HG03175 (cell line): ENCODE measurements at regions not wholly inside any gene's neighbourhood (a gene's known extent, or its start where the extent isn't known, plus 50 kb on each side); places are given as distances from the start of the nearest gene placed in this dataset.

ENCODE experiments used
- ATAC-seq: cut with Tn5 transposase; IDR thresholded peaks from one replicate; pipeline ENCODE4 v1.9.1; 2021; ENCODE audit warnings: mild to moderate bottlenecking, moderate library complexity; ENCODE audit not compliant: unreplicated experiment

DNA sequence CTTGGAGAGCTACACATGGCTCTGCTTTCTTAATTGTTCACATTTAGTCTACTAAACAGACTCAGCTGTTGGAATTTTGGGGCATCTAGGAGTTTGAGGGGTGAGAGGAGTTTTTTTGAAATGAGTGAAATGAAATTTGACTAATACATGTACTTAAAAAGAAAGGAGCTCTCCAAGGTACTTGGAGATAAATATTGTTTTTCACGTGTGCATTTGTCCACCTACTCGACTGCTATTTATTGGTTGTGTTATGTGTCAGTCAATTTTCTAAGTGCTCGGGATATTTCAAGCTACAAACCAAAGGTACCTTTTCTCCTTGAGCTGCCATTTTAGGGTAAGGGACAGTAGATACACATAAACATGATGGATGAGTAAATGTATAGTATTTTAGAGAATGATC is 697.0 kb downstream of the LIG4 start:
- no peak for ATAC-seq

DNA sequence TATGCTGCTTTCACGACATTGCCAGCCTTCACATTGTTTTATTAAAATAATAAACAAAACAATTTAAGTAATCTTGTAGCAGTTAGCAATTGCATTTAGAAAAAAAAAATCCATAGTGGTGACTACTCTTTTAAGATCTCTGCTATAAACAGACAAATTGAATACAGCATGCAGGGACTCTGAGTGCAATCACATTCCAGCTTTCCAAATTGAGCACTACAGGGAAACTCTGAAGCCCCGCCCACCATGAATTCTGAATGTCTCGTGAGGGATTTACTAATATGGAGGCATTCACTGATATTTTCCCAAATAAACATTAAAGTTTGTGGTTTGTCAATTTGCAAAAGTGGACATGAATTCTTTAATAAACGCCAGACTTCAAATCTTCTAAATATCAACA is 698.8 kb downstream of the LIG4 start:
- no peak for ATAC-seq

DNA sequence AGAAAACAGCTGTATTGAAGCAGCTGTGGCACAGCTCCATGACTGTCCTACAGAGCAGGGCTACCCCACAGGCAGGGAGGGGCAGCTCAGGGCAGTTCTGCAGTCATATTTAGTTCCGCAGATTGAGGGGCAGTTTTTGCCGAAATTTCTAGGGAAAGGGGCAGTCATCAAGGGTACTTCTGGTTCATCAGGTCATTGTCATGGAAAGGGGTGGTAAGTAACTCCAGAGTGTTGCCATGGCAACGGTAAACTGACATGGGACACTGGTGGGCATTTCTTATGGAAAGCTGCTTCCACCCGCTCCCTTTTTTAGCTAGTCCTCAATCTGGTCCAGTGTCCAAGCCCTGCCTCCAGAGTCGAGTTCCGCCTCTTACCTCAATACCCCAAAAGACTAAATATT is 702.8 kb downstream of the LIG4 start:
- ATAC-seq, result no peak

DNA sequence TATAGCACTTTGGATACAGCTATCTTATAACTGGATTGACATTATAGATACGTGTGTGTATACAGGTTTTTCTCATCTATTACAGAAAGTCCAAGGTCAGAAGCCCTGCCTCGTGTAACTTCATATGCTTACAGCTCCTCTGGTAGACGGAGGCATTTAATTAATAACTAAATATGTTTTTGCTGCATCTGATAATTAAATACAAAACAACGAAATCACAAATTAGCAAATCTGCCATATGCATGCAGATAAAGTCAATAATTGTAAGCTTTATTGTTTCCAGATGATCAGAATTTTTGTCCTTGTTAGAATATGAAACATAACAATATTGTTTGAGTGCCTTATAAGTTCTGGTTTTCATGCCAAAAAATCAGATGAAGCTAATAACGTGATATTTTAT is 717.7 kb downstream of the LIG4 start:
- no peak for ATAC-seq

DNA sequence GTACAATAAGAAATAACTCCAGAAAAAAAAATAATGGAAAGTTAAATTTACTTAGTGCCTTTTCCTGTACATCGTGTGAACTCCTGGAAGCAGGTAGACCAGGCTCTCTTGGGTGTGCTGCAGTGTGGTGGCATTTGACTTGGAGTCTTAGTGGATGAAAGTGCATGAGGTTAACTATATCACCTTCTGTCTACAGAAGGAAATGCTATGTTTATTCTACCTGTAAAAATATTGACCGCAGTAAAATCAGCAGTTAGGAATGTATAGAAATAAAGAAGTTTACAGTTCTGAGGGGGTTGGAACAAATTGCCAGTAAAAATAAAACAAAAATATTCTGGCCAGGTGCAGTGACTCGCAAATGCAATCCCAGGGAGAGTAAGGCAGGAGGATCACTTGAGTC is 722.1 kb downstream of the LIG4 start:
- ATAC-seq, result no peak

DNA sequence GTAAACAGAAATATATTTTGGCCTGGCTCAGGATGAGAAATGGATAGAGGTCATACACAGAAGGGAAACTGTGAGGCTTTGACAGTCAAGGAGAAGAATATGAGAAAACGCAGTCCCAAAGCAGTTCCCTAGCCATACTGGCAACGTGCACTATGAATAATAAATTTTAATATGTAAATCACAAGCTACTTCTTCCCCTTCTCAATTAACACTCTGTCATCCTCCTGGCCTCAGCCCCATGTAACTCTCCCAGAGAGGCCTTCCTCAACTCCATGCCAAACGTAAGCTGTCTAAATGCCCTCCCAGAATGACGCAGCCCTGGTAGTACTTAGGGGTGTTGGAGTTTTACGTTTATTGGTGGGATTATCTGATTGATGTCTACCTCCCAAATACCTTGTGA is 732.6 kb downstream of the LIG4 start:
- no peak for ATAC-seq

DNA sequence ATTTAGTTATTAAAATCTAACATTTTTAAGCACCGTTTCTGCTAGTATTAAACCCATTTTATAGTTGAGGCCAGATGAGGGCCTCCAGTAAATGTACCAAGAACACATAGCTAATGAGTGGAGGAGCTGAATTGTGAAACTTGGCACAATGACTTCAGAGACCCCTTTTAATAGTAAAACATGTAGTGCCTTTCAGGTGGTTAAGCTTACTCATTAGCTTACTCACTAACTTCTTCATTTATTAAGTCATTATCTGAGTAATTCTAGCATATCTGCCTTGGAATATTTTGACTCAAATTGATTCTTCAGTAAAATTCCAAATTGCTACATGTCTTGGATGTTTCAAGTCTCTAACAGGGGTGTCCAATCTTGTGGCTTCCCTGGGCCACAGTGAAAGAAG is 735.2 kb downstream of the LIG4 start:
- no peak for ATAC-seq

DNA sequence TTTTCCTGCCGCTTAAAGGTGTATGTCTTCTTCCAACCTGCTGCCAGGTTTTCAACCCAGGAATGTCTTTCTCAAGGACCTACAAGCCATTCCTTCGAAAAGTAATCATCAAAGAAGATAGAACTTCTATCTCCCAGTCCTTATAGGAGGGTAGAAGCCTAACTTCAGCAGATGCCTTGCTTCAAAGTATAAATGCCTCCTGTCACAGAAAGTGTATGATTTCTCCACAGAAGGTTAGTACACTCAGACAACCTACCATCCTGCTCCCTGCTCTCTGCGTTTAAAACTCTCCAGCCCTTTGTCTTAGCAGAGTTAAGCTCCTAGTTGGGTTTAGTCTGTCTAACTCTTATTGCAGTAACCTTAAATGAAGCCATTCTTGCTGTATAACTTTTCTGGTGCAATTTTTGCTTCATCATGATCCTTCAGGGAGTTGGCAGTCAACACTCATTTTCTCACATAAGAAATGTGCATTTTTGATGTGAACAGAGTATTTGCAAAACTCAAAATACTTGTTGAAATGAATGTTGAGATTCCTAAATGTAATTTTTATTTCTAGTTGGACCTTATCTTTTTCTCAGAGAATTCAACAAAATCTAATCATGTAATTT is 737.5 kb downstream of the LIG4 start:
- ATAC-seq, result no peak

DNA sequence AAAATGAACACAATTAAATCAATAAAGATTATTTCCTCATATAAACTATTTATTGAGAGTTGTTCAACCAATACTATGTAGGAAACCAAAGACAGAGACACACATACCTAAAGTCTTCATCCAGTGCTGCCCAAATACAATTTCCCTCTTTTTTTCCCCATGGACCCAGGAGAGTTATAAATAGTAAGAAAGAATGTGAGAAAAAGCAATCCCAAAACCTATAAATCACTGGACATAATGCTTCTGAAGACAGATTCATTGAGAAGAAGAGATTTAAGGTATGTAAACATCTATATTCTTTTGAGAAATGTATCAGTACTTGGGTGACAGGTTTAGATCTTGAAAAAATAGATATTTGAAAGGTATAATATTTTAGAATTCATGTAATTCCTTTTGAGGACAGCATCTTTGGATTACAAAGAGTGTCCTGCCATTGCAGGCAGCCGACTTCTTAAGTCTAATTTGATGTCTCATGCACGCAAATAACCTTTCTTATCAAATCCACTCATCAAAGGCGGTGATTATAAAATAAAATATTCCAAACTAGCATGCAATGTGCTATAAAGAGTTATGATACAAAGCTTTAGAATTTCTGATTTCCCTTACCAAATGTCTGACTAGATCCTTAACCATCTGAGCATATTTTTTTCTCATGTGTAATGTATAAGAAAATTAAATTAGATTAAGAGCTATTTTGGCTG is 739.4 kb downstream of the LIG4 start:
- ATAC-seq, result no peak

DNA sequence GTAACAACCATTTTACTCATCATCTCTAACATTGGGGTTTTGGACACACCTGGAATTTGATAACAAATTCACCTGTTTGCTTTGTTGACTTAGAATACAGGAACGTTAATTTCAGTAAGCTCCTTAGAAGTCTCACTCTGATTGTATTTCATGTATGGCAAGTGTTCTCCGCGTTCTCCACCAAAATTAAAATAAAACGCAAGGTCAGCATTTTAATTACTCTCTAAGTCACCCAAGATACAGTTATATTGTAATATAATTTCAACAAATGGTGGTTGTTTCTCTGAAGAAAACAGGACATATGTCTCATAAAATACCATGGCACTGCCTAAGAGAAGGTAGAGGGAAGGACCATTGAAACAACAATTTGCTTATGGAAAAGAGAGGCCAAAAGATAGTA is 742.1 kb downstream of the LIG4 start:
- ATAC-seq, result no peak

DNA sequence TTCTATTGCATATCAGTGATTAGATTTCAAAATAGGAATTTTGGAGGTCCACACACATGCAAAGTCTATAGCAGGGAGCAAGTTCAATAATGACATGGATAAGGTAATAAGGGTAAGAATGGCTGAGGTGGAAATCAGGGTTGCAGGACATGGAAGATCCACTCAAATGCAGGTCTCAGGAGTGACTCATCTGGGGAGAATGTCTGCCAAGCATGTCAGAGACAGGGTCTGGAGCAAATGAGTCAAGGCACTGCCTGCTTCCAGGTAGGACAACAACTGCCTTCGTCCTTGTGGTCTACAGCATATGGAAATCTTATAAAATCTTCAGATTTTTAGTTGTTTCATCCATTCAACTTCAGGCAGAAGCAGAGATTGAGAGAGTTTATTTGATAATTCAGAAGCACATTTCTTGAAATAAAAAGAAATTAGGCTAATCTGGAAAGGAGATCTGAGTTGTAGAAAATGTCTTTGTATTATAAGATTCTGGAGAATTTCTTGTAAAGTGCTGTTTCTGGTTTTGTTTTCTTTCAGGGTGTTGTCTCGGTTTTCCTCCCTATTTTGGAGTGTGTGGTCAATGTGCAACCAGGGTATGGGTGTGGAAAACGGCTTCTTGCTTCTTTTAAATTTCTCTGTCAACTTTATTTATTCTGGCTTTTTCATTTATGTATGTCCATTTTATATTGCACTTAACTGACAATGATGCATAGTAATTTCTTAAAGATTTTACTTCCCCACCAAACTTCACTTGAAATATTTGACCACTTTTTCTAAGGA is 748.8 kb downstream of the LIG4 start:
- no peak for ATAC-seq

DNA sequence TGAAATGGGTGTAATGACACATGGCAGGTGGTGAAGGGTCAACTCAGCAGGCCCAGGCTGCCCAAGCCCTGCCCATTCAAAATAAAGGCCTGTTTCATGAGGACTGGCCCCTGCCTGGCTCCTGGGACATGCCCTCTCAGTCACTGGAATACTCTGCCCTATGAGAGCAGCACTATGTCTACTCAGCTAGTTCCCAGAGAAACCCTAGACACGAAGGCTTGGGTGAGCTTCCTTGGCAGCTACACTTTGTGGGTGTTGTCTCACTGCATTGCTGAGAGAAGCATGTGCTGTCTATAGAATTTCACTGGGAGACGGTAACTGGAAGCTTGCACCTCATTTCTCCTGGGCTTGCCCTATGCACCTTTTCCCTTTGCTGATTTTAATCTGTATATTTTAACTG is 752.8 kb downstream of the LIG4 start:
- ATAC-seq, result no peak

DNA sequence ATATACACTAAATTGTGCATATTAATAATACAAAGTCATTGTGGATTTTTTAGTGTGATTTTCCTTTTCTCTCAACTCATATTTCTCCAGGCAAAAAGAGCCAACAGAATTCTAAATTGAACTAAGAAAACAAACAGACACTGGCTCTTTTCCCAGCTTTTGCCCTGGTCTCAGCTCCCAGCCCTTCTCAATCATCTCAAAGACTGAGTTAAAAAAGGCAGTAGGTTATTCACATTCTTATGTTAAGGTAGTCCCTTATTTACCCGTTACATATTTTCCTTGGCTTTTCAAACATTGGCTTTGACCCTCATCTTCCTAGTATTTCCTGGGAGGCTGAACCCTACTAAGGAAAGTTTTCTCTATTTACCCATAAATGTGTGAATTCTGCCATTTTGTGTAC is 753.6 kb downstream of the LIG4 start:
- ATAC-seq, result no peak

DNA sequence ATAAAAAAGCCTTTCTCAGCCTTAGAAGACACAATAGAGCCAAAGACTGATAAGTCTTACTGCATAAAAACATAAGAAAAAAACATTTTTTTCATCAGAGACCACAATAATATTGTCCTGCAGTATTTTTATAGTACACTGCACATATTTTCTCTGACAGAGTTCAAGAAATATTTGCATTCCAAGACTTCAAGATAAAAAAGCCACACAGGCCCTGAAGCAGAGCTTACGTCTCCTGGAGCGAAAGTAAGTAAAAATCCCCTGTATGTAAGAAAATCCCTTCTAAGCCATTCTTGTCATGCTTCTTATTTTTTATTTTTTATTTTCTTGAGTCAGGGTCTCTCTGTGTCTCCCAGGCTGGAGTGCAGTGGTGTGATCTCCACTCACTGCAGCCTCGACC is 755.9 kb downstream of the LIG4 start:
- no peak for ATAC-seq

DNA sequence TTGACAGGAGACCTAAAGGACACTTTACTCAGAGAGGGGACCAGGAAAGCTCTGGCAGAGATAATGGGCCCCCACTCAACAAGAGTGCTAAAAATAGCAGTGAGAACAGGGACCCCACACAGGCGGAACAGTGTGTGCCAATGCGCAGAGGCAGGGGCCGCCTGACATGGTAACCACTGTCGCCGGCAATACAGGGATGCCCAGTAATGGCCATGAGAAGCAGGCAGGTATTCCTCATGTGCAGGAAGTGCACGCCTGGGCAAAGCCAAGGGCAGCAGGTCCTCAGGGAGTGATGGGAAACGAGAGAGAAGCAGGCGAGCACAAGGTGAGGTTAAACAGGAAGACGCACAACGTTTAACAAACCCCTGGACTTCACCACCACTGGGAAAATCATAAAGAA is 757.1 kb downstream of the LIG4 start:
- ATAC-seq, result no peak

DNA sequence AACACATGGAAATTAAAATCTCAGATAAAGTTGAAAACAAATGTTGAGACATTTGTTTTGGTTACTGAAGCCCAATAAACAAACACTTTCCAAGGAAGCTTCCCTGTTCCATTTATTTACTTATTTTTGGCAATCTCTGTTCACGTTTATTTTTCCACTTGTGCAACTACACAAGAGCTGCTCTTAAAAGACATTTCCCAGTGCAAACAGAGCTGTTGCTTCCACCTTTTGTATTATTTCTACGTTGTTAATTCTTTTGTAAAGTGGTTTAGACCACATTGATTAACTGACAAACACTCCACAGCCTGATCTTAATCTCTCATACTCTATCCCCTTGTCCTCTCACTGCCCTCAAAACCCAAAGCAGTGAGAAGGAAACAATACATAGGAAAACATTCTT is 757.6 kb downstream of the LIG4 start:
- ATAC-seq, result no peak

DNA sequence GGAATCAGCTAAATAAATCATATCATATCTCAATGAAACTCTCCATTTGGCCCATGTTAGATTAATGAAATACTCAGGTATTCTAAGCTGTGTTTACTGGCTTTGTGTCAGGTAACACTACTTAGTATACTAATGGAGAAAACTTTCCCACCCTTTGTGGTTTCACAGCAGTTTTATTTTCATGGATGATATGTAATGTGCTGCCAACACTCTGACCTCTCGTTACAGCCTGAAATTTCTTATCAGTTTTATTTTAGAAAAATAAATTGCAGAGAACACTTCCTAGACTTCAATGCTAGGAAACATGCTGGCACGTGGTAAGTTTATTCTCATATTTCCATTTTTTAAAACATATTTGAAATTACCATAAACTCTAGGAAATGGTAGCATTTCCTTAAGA is 758.9 kb downstream of the LIG4 start:
- ATAC-seq, result no peak

DNA sequence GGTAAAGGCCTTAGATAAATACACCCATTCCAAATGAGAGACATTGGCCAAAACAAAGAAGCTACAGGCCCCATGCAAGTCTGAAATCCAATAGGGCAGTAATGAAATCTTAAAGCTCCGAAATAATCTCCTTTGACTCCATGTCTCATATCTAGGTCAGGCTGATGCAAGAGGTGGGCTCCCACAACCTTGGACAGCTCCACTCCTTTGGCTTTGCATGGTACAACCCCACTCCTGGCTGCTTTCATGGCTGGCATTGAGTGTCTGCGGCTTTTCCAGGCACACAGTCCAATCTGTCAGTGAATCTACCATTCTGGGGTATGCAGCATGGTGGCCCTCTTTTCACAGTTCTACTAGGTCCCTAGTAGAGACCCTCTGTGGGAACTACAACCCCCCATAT is 762.5 kb downstream of the LIG4 start:
- no peak for ATAC-seq

DNA sequence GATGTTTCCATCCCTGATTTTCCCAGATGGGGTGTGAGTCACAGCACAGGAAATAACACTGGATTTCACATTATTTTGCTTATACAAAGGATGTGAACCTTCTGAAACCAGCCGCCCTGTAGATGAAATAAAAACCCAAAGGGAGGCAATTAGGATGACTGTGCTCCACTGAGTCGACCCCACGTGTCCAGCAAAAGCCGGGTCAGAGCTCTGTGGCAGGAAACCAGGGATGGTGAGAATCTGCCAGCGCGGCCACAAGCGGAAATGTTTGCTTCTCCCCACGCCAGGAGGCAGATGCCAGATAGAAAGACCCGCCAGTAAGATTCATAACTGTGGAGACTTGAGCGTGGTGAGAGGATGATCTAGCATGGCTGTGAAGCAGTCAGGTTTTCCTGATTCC is 764.4 kb downstream of the LIG4 start:
- ATAC-seq, result no peak

DNA sequence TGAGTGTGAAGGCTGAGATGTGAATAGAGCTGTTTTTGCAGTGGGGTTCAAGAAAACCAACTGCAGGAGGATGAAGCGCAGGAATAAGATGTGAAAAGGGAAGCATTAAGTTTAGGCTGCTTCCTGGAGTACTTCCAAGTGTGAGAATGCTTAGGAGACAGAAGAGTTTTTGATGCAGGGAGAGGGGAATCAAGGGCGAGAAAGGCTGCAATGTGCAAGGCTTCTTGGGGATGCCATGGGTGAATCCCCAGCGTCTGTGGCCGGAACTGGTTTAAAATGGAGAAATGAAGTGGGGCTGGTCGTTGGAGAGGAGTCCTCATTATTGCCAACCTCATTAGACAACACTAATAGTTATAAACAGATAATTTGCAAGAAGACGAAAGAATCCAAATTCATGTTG is 764.9 kb downstream of the LIG4 start:
- no peak for ATAC-seq

DNA sequence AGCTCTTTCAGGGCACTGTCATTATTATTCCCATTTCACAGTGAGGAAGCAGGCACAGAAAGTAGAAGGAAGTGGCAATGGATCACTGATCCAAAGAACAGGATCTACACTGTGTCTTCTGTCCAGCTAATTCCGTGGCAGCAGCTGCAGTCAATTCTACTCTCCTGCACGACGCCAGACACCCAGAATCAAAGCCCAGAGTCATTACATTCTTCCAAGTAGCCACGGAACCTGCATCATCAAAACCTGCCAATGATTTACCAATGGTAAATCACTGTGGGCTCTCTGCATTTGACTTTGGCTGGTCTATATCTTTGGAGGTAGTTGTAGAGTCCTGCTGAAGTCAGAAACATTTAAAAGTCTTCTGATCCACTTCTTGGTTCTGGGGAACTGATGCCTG is 767.7 kb downstream of the LIG4 start:
- no peak for ATAC-seq

DNA sequence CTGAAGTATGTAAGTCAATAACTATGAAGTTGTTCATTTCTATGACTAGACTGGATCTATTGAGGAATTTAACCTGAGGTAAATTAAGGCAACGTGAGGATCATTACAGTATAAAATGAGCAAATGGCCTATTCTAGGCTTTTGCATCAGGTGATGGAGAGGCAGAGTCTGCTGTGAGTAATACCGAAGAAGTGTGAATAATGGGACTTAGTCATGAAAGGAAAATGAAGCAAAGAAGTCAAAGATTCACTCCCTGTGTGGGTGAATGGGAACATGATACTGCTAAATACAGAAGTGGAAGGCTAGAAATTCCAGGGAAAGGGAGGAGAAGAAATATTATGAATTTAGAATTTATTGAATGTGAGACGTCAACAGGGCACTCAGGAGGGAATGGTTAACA is 774.1 kb downstream of the LIG4 start:
- ATAC-seq, result no peak
